ENCODE measurements at regions not wholly inside any gene's neighbourhood (a gene's known extent, or its start where the extent isn't known, plus 50 kb on each side); places are given as distances from the start of the nearest gene placed in this dataset.

GRCh38 chr13:80265348-80265747, 75.6 kb downstream of the SPRY2 start:
- TF ChIP-seq CTCF (IDR thresholded peaks at IDR 0.05 in 2 of 3, conservative IDR thresholded peaks at IDR 0.05 in 1 of 3; ENCODE audit: control insufficient read depth in 2 of 3, extremely low read depth in 1 of 3, insufficient read depth in 1 of 3, low read depth in 3 of 3, low read length in 3 of 3) (no peak), POLR2AphosphoS5 (IDR thresholded peaks at IDR 0.05; ENCODE audit: low read length) (no peak), HSF1 (IDR thresholded peaks at IDR 0.05; ENCODE audit: low read depth, low read length) (no peak), POLR2A (IDR thresholded peaks at IDR 0.05; ENCODE audit: low read depth, low read length) (no peak), KDM1A (IDR thresholded peaks at IDR 0.05; ENCODE audit: borderline replicate concordance) (no peak), IKZF2 (IDR thresholded peaks at IDR 0.05) (no peak), JUNB (IDR thresholded peaks at IDR 0.05) (no peak), ZBED1 (IDR thresholded peaks at IDR 0.05; ENCODE audit: borderline replicate concordance) (no peak)

Measured in GM12878 (cell line).